GM04503 (cell line): ENCODE measurements at regions not wholly inside any gene's neighbourhood (a gene's known extent, or its start where the extent isn't known, plus 50 kb on each side); places are given as distances from the start of the nearest gene placed in this dataset.

Experiments used
- DNase-seq: peaks from one replicate; pipeline ENCODE4 v3.0.0-alpha.2; 2012; ENCODE audit warnings: low read depth

- DNase-seq: no peak
Observed at GRCh38 chr22:27566602-27567001, 235.0 kb downstream of the MN1 start.

GRCh38 chr22:27568265-27568664 lies 233.3 kb downstream of the MN1 start:
- no peak for DNase-seq

GRCh38 chr22:27571463-27572277 lies 229.9 kb downstream of the MN1 start:
- no peak for DNase-seq

GRCh38 chr22:27572278-27572666 lies 229.3 kb downstream of the MN1 start:
- DNase-seq: no peak

- DNase-seq: no peak
Observed at GRCh38 chr22:27573280-27574001, 228.1 kb downstream of the MN1 start.

GRCh38 chr22:27574002-27574366 lies 227.6 kb downstream of the MN1 start:
- DNase-seq: no peak

GRCh38 chr22:27574651-27575050 lies 226.9 kb downstream of the MN1 start:
- DNase-seq: no peak

GRCh38 chr22:27575348-27575747 lies 226.2 kb downstream of the MN1 start:
- no peak for DNase-seq

GRCh38 chr22:27576413-27576812 lies 225.1 kb downstream of the MN1 start:
- no peak for DNase-seq

- no peak for DNase-seq
Observed at GRCh38 chr22:27576815-27577573, 224.6 kb downstream of the MN1 start.

- DNase-seq: no peak
Observed at GRCh38 chr22:27577574-27577969, 224.0 kb downstream of the MN1 start.

- DNase-seq: no peak
Observed at GRCh38 chr22:27578937-27579617, 222.5 kb downstream of the MN1 start.

- no peak for DNase-seq
Observed at GRCh38 chr22:27580311-27580897, 221.2 kb downstream of the MN1 start.

GRCh38 chr22:27581236-27581635 lies 220.3 kb downstream of the MN1 start:
- no peak for DNase-seq

- no peak for DNase-seq
Observed at GRCh38 chr22:27581688-27582087, 219.9 kb downstream of the MN1 start.

GRCh38 chr22:27583856-27584255 lies 217.7 kb downstream of the MN1 start:
- no peak for DNase-seq

GRCh38 chr22:27585141-27585540 lies 216.4 kb downstream of the MN1 start:
- no peak for DNase-seq

GRCh38 chr22:27588268-27588667 lies 213.3 kb downstream of the MN1 start:
- no peak for DNase-seq

- no peak for DNase-seq
Observed at GRCh38 chr22:27588915-27589314, 212.6 kb downstream of the MN1 start.

- DNase-seq: no peak
Observed at GRCh38 chr22:27591060-27591459, 210.5 kb downstream of the MN1 start.

GRCh38 chr22:27593378-27593777 lies 208.2 kb downstream of the MN1 start:
- DNase-seq: no peak

GRCh38 chr22:27594020-27594419 lies 207.5 kb downstream of the MN1 start:
- no peak for DNase-seq
